ENCODE measurements at regions not wholly inside any gene's neighbourhood (a gene's known extent, or its start where the extent isn't known, plus 50 kb on each side); places are given as distances from the start of the nearest gene placed in this dataset.

DNA sequence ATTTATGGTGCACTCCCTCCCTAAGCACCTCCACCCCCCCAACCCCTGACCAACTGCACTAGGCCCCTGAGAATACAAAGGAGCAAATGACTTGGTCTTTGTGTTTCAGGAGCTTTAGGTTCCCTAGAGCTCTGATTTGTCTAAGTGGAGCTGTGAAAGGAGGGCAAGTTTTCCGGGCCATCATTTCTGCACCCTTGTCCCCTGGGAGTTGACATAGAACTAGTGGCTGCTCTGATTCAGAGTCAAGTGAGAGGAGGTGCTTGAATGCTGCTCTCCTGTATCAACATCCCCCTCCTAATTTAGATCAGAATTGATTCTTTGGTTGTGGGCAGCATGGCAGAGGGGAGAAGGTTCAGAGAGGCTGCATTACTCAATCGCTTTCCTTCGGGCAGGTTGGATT lies 391.6 kb downstream of the KCNRG start:
- peaks cover 0 to 3% (median 0%) of the 10 kb centered on the region in 4 donors for H3K4me1 ChIP-seq
- no peaks in the 10 kb centered on the region for H3K36me3 ChIP-seq
- no peak overlapping the region for H3K4me3 ChIP-seq
- DNase-seq: no peak
- TF ChIP-seq, protein P1, sequence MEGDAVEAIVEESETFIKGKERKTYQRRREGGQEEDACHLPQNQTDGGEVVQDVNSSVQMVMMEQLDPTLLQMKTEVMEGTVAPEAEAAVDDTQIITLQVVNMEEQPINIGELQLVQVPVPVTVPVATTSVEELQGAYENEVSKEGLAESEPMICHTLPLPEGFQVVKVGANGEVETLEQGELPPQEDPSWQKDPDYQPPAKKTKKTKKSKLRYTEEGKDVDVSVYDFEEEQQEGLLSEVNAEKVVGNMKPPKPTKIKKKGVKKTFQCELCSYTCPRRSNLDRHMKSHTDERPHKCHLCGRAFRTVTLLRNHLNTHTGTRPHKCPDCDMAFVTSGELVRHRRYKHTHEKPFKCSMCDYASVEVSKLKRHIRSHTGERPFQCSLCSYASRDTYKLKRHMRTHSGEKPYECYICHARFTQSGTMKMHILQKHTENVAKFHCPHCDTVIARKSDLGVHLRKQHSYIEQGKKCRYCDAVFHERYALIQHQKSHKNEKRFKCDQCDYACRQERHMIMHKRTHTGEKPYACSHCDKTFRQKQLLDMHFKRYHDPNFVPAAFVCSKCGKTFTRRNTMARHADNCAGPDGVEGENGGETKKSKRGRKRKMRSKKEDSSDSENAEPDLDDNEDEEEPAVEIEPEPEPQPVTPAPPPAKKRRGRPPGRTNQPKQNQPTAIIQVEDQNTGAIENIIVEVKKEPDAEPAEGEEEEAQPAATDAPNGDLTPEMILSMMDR (IDR thresholded peaks at IDR 0.05): no peak
- TF ChIP-seq POLR2AphosphoS5 (IDR thresholded peaks at IDR 0.05) (no peak), POLR2A (IDR thresholded peaks at IDR 0.05) (no peak), EP300 (IDR thresholded peaks at IDR 0.05; ENCODE audit: low read depth) (no peak)
- no peaks in the 10 kb centered on the region for H3K27me3 ChIP-seq
- intact Hi-C loops (cut with DNase I; ENCODE audit: low total_unique reads) (no loop called here), in situ Hi-C loops (cut with MboI; ENCODE audit: low pct_ligation_motif_present in 1 of 4, low pct_unique_long_range_greater_than_20kb in 1 of 4, low sequenced_read_pairs in 3 of 4) (no loop called here)
- H3K9me3 ChIP-seq: no peaks in the 10 kb centered on the region
- 82 to 93% methylated on average over 3 of the region's 3 CpGs for WGBS, 2 donors (ENCODE audit: low coverage in 1 of 2)
- H3K27ac ChIP-seq: no peak overlapping the region

DNA sequence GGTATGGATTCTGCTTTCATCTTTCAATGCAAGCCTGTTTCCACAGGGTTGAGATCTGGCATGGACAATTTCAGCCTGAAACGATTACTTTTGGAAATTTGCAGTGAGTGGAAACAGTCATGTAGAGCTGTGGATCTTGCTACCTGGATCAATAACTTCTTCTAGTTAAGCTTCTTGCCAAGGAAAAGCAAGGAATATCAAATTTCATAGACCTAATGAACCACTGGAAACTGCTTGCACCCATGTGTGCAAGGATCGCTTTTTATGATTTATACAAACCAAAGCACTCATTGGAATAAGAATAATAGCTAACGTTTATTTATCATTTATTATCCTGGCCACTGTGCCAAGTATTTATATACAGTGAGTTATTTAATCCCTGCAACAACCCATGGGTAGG lies 392.8 kb downstream of the KCNRG start:
- Histone ChIP-seq H3K9me3 (no peaks in the 10 kb centered on the region), H3K27me3 (no peaks in the 10 kb centered on the region), H3K4me3 (no peak overlapping the region), H3K4me1 (peaks cover 0 to 3% (median 0%) of the 10 kb centered on the region in 4 donors), H3K27ac (no peak overlapping the region), H3K36me3 (no peaks in the 10 kb centered on the region)
- intact Hi-C loops (cut with DNase I; ENCODE audit: low total_unique reads): no loop called here
- in situ Hi-C loops (cut with MboI; ENCODE audit: low pct_ligation_motif_present in 1 of 4, low pct_unique_long_range_greater_than_20kb in 1 of 4, low sequenced_read_pairs in 3 of 4): no loop called here
- WGBS, 2 donors (ENCODE audit: low coverage in 1 of 2): 66 to 75% methylated on average over 3 of the region's 3 CpGs
- TF ChIP-seq, protein P1 (IDR thresholded peaks at IDR 0.05): no peak
- no peak for TF ChIP-seq POLR2A (IDR thresholded peaks at IDR 0.05)
- TF ChIP-seq POLR2AphosphoS5 (IDR thresholded peaks at IDR 0.05): no peak
- TF ChIP-seq EP300 (IDR thresholded peaks at IDR 0.05; ENCODE audit: low read depth): no peak
- no peak for DNase-seq

DNA sequence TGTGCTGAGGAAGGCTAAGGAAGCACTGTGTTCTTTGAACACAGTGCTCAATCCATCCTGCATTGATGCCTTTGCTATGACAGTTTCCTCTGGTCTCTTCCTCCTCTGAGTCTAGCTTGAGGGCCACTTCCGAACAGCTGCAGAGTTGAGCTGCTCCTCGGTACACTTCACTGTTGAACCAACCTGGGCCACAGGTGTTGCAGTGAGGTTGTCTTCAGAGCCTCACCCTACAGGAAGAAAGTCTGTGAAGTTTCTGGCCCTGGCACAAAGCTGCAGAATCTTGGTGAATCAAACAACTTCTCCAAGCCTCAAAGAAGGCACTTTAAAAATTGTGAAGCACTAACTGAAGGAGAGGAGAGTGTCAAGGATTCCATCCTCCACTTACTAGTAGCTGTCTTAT lies 394.0 kb downstream of the KCNRG start:
- WGBS, 2 donors (ENCODE audit: low coverage in 1 of 2): 93% methylated on average over 2 of the region's 2 CpGs; no CpG with 5 or more reads in 1 of the 2 donors
- H3K27me3 ChIP-seq: no peaks in the 10 kb centered on the region
- no peaks in the 10 kb centered on the region for H3K36me3 ChIP-seq
- in situ Hi-C loops (cut with MboI; ENCODE audit: low pct_ligation_motif_present in 1 of 4, low pct_unique_long_range_greater_than_20kb in 1 of 4, low sequenced_read_pairs in 3 of 4): no loop called here
- no peaks in the 10 kb centered on the region for H3K9me3 ChIP-seq
- intact Hi-C loops (cut with DNase I; ENCODE audit: low total_unique reads): no loop called here
- no peak overlapping the region for H3K4me3 ChIP-seq
- peaks cover 0 to 3% (median 0%) of the 10 kb centered on the region in 4 donors for H3K4me1 ChIP-seq
- no peak for TF ChIP-seq EP300 (IDR thresholded peaks at IDR 0.05; ENCODE audit: low read depth)
- TF ChIP-seq POLR2A (IDR thresholded peaks at IDR 0.05): no peak
- no peak for TF ChIP-seq POLR2AphosphoS5 (IDR thresholded peaks at IDR 0.05)
- TF ChIP-seq, protein P1 (IDR thresholded peaks at IDR 0.05): no peak
- no peak overlapping the region for H3K27ac ChIP-seq
- no peak for DNase-seq

DNA sequence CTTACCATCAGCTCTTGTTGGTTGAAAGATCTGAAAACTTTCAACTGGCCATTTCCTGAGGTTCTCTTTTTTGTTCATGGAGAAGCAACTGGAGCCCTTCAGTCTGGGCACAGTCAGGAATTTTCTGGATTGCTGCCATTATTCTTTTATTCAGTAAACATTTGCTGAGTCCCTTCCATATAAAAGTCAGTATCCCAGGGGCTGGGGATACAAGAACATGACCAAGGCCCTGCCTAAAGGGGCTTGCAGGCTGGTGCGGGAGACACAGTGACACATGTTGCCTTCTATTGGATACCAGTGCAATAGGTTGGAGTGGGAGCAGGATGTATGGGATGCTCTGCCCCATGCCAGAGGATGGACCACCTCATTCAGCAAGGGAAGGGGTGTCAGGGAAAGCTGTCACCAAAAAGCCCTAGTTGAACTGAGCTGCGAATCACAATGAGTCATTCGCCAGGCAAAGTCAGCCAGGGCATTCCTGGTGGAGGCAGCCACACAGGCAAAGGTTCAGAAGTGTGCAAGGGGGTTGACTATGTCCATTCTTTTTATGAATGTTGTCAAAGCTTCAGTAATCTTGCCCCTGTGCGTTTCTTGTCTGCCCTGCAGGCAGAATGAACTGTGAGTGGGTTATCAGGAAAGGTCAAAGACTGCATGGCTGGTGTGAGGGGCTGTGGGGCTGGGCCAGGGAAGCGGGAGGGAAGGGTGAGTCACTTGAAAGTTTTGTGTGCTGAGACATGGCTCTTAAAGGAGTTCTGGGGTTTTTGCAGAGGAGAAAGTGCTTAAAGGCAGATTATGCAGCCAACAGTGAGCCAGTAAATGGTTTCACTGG lies 395.9 kb downstream of the KCNRG start:
- WGBS, 2 donors (ENCODE audit: low coverage in 1 of 2): 60 to 83% methylated on average over 1 to 5 of the region's 5 CpGs
- Histone ChIP-seq H3K4me3 (no peak overlapping the region), H3K9me3 (no peaks in the 10 kb centered on the region), H3K36me3 (no peaks in the 10 kb centered on the region), H3K4me1 (peaks cover 0 to 3% (median 0%) of the 10 kb centered on the region in 4 donors), H3K27ac (peak overlapping the region in 1 of 4 donors; percentile 30), H3K27me3 (no peaks in the 10 kb centered on the region)
- no peak for DNase-seq
- TF ChIP-seq POLR2A (IDR thresholded peaks at IDR 0.05): no peak
- in situ Hi-C loops (cut with MboI; ENCODE audit: low pct_ligation_motif_present in 1 of 4, low pct_unique_long_range_greater_than_20kb in 1 of 4, low sequenced_read_pairs in 3 of 4): no loop called here
- intact Hi-C loops (cut with DNase I; ENCODE audit: low total_unique reads): no loop called here

Measured in transverse colon (tissue), 4 donors.